ENCODE measurements at regions not wholly inside any gene's neighbourhood (a gene's known extent, or its start where the extent isn't known, plus 50 kb on each side); places are given as distances from the start of the nearest gene placed in this dataset.

GRCh38 chr14:98163873-98164272 lies 1108.1 kb downstream of the BCL11B start:
- ATAC-seq (replicated peaks in 1 of 4) (no peak), DNase-seq (no peak)
- ChIA-PET POLR2A (no interaction called here), CTCF (no interaction called here)
- Mint-ChIP-seq H3K4me3 (peak overlapping the region in 2 of 3 donors; percentile 54 to 80), H3K4me1 (peaks cover 72 to 90% (median 80%) of the 10 kb centered on the region in 3 donors), H3K27ac (peak overlapping the region; percentile 75 to 99), H3K27me3 (no peaks in the 10 kb centered on the region), H3K9me3 (peaks cover 0 to 2% (median 0%) of the 10 kb centered on the region in 3 donors), H3K36me3 (no peaks in the 10 kb centered on the region)
- Histone ChIP-seq H3K27ac (ENCODE audit: low read length) (no peak overlapping the region), H3K36me3 (ENCODE audit: control insufficient read depth in 2 of 2, extremely low read depth in 1 of 2, insufficient read depth in 1 of 2, low read length in 1 of 2) (peaks cover 0 to 5% of the 10 kb centered on the region in 2 donors), H3K4me3 (ENCODE audit: control insufficient read depth in 1 of 2, extremely low read depth in 1 of 2, low read length in 1 of 2) (no peak overlapping the region), H3K9me3 (no peaks in the 10 kb centered on the region), H3K27me3 (replicated peaks in 1 of 2; ENCODE audit: control insufficient read depth in 2 of 2, extremely low read depth in 1 of 2, insufficient read depth in 2 of 2, low read length in 1 of 2) (no peaks in the 10 kb centered on the region), H3K4me1 (ENCODE audit: control insufficient read depth in 1 of 2, extremely low read depth in 1 of 2, insufficient read depth in 2 of 2, low read length in 2 of 2) (peaks cover 43 to 57% of the 10 kb centered on the region in 2 experiments)
- 100% methylated on average over 1 of the region's 3 CpGs for WGBS (ENCODE audit: insufficient coverage)

GRCh38 chr14:98165976-98166375 lies 1106.0 kb downstream of the BCL11B start:
- ChIA-PET POLR2A (no interaction called here), CTCF (interaction anchor here in 1 of 2 donors (0.5 kb wide), 1 partner anchor 16 kb away, joined by 3 read pairs; no protein-coding TSS in a partner anchor)
- H3K36me3 ChIP-seq (ENCODE audit: control insufficient read depth in 2 of 2, extremely low read depth in 1 of 2, insufficient read depth in 1 of 2, low read length in 1 of 2), result peaks cover 0 to 5% of the 10 kb centered on the region in 2 donors
- peak overlapping the region in 1 of 3 donors; percentile 80 for H3K4me3 Mint-ChIP-seq
- H3K27me3 Mint-ChIP-seq, result no peaks in the 10 kb centered on the region
- H3K4me3 ChIP-seq (ENCODE audit: control insufficient read depth in 1 of 2, extremely low read depth in 1 of 2, low read length in 1 of 2), result no peak overlapping the region
- peaks cover 77 to 95% (median 90%) of the 10 kb centered on the region in 3 donors for H3K4me1 Mint-ChIP-seq
- H3K4me1 ChIP-seq (ENCODE audit: control insufficient read depth in 1 of 2, extremely low read depth in 1 of 2, insufficient read depth in 2 of 2, low read length in 2 of 2), result peaks cover 62 to 73% of the 10 kb centered on the region in 2 experiments
- H3K36me3 Mint-ChIP-seq, result peaks cover 3% of the 10 kb centered on the region
- peaks cover 0 to 5% (median 0%) of the 10 kb centered on the region in 3 donors for H3K9me3 Mint-ChIP-seq
- H3K9me3 ChIP-seq, result no peaks in the 10 kb centered on the region
- ATAC-seq (replicated peaks in 1 of 4), result no peak
- 100% methylated on average over 3 of the region's 9 CpGs for WGBS (ENCODE audit: insufficient coverage)
- H3K27ac ChIP-seq (ENCODE audit: low read length), result no peak overlapping the region
- no peaks in the 10 kb centered on the region for H3K27me3 ChIP-seq (replicated peaks in 1 of 2; ENCODE audit: control insufficient read depth in 2 of 2, extremely low read depth in 1 of 2, insufficient read depth in 2 of 2, low read length in 1 of 2)
- peak overlapping the region; percentile 30 to 99 for H3K27ac Mint-ChIP-seq
- no peak for DNase-seq

- Mint-ChIP-seq H3K9me3 (peaks cover 0 to 5% (median 0%) of the 10 kb centered on the region in 3 donors), H3K4me3 (peak overlapping the region; percentile 14 to 80 (median 47)), H3K27ac (peak overlapping the region; percentile 96 to 99), H3K4me1 (peaks cover 87 to 98% (median 98%) of the 10 kb centered on the region in 3 donors), H3K27me3 (no peaks in the 10 kb centered on the region), H3K36me3 (peaks cover 3% of the 10 kb centered on the region)
- ChIA-PET POLR2A (no interaction called here), CTCF (interaction anchor here in 1 of 2 donors (0.8 to 1.1 kb wide), 3 partner anchors 18 to 28 kb away, joined by 3 to 4 read pairs (median 3); no protein-coding TSS in a partner anchor)
- Histone ChIP-seq H3K9me3 (no peaks in the 10 kb centered on the region), H3K4me3 (ENCODE audit: control insufficient read depth in 1 of 2, extremely low read depth in 1 of 2, low read length in 1 of 2) (peak overlapping the region in 1 of 2 donors; percentile 32), H3K36me3 (ENCODE audit: control insufficient read depth in 2 of 2, extremely low read depth in 1 of 2, insufficient read depth in 1 of 2, low read length in 1 of 2) (peaks cover 0 to 5% of the 10 kb centered on the region in 2 donors), H3K4me1 (ENCODE audit: control insufficient read depth in 1 of 2, extremely low read depth in 1 of 2, insufficient read depth in 2 of 2, low read length in 2 of 2) (peaks cover 75 to 86% of the 10 kb centered on the region in 2 experiments), H3K27me3 (replicated peaks in 1 of 2; ENCODE audit: control insufficient read depth in 2 of 2, extremely low read depth in 1 of 2, insufficient read depth in 2 of 2, low read length in 1 of 2) (no peaks in the 10 kb centered on the region), H3K27ac (ENCODE audit: low read length) (peak overlapping the region; percentile 80)
- 57% methylated on average over 3 of the region's 10 CpGs for WGBS (ENCODE audit: insufficient coverage)
- ATAC-seq (replicated peaks in 1 of 4) (peak; percentile 20 to 45 (median 30)), DNase-seq (peak in 1 of 35 experiments; percentile 44)
These were observed 1104.7 kb downstream of the BCL11B start for GRCh38 chr14:98167275-98167674.

- H3K27ac ChIP-seq (ENCODE audit: low read length), result peak overlapping the region; percentile 80
- peak overlapping the region; percentile 13 to 80 (median 47) for H3K4me3 Mint-ChIP-seq
- H3K9me3 ChIP-seq, result no peaks in the 10 kb centered on the region
- H3K27ac Mint-ChIP-seq, result peak overlapping the region; percentile 96 to 99
- no peaks in the 10 kb centered on the region for H3K27me3 ChIP-seq (replicated peaks in 1 of 2; ENCODE audit: control insufficient read depth in 2 of 2, extremely low read depth in 1 of 2, insufficient read depth in 2 of 2, low read length in 1 of 2)
- H3K36me3 Mint-ChIP-seq, result peaks cover 3% of the 10 kb centered on the region
- CTCF ChIA-PET, result interaction anchor here in 1 of 2 donors (1.1 kb wide), 1 partner anchor 19 kb away, joined by 3 read pairs; no protein-coding TSS in a partner anchor
- H3K9me3 Mint-ChIP-seq, result peaks cover 0 to 5% (median 0%) of the 10 kb centered on the region in 3 donors
- H3K4me1 ChIP-seq (ENCODE audit: control insufficient read depth in 1 of 2, extremely low read depth in 1 of 2, insufficient read depth in 2 of 2, low read length in 2 of 2), result peaks cover 78 to 86% of the 10 kb centered on the region in 2 experiments
- peak overlapping the region in 1 of 2 donors; percentile 10 for H3K4me3 ChIP-seq (ENCODE audit: control insufficient read depth in 1 of 2, extremely low read depth in 1 of 2, low read length in 1 of 2)
- H3K4me1 Mint-ChIP-seq, result peaks cover 91 to 100% (median 99%) of the 10 kb centered on the region in 3 donors
- H3K27me3 Mint-ChIP-seq, result no peaks in the 10 kb centered on the region
- POLR2A ChIA-PET, result interaction anchor here in 1 of 2 donors (0.9 kb wide), 1 partner anchor 8 kb away, joined by 3 read pairs; no protein-coding TSS in a partner anchor
- peaks cover 0 to under 1% of the 10 kb centered on the region in 2 donors for H3K36me3 ChIP-seq (ENCODE audit: control insufficient read depth in 2 of 2, extremely low read depth in 1 of 2, insufficient read depth in 1 of 2, low read length in 1 of 2)
- peak; percentile 42 to 52 (median 44) for ATAC-seq (replicated peaks in 1 of 4)
- DNase-seq, result peak in 5 of 35 experiments; percentile 10 to 54 (median 29)
- 24% methylated on average over 9 of the region's 15 CpGs for WGBS (ENCODE audit: insufficient coverage)
These were observed 1104.3 kb downstream of the BCL11B start for GRCh38 chr14:98167705-98168104.

GRCh38 chr14:98168211-98168985 lies 1103.6 kb downstream of the BCL11B start:
- 35% methylated on average over 4 of the region's 5 CpGs for WGBS (ENCODE audit: insufficient coverage)
- Histone ChIP-seq H3K4me1 (ENCODE audit: control insufficient read depth in 1 of 2, extremely low read depth in 1 of 2, insufficient read depth in 2 of 2, low read length in 2 of 2) (peaks cover 80 to 88% of the 10 kb centered on the region in 2 experiments), H3K27me3 (replicated peaks in 1 of 2; ENCODE audit: control insufficient read depth in 2 of 2, extremely low read depth in 1 of 2, insufficient read depth in 2 of 2, low read length in 1 of 2) (no peaks in the 10 kb centered on the region), H3K9me3 (no peaks in the 10 kb centered on the region), H3K4me3 (ENCODE audit: control insufficient read depth in 1 of 2, extremely low read depth in 1 of 2, low read length in 1 of 2) (peak overlapping the region in 1 of 2 donors; percentile 38), H3K27ac (ENCODE audit: low read length) (peak overlapping the region; percentile 80), H3K36me3 (ENCODE audit: control insufficient read depth in 2 of 2, extremely low read depth in 1 of 2, insufficient read depth in 1 of 2, low read length in 1 of 2) (no peaks in the 10 kb centered on the region)
- H3K27ac Mint-ChIP-seq, result peak overlapping the region; percentile 96 to 99
- H3K9me3 Mint-ChIP-seq, result peaks cover 0 to 5% (median 0%) of the 10 kb centered on the region in 3 donors
- DNase-seq (peak in 1 of 35 experiments; percentile 40), ATAC-seq (replicated peaks in 1 of 4) (peak in 1 of 4 experiments; percentile 30)
- H3K4me1 Mint-ChIP-seq, result peaks cover 93 to 100% (median 99%) of the 10 kb centered on the region in 3 donors
- H3K4me3 Mint-ChIP-seq, result peak overlapping the region; percentile 11 to 80 (median 17)
- ChIA-PET POLR2A (interaction anchor here (0.7 to 0.9 kb wide), 3 partner anchors 9 to 23 kb away, joined by 3 to 4 read pairs (median 3); no protein-coding TSS in a partner anchor), CTCF (interaction anchor here (0.8 to 1.1 kb wide), 5 partner anchors 18 to 28 kb away, joined by 3 read pairs; no protein-coding TSS in a partner anchor)
- H3K36me3 Mint-ChIP-seq, result peaks cover 3% of the 10 kb centered on the region
- H3K27me3 Mint-ChIP-seq, result no peaks in the 10 kb centered on the region

- peaks cover 82 to 91% of the 10 kb centered on the region in 2 experiments for H3K4me1 ChIP-seq (ENCODE audit: control insufficient read depth in 1 of 2, extremely low read depth in 1 of 2, insufficient read depth in 2 of 2, low read length in 2 of 2)
- no peaks in the 10 kb centered on the region for H3K36me3 ChIP-seq (ENCODE audit: control insufficient read depth in 2 of 2, extremely low read depth in 1 of 2, insufficient read depth in 1 of 2, low read length in 1 of 2)
- Mint-ChIP-seq H3K27ac (peak overlapping the region; percentile 96 to 99), H3K4me1 (peaks cover 95 to 100% (median 100%) of the 10 kb centered on the region in 3 donors), H3K36me3 (peaks cover 3% of the 10 kb centered on the region), H3K4me3 (peak overlapping the region in 1 of 3 donors; percentile 80), H3K27me3 (no peaks in the 10 kb centered on the region), H3K9me3 (peaks cover 0 to 5% (median 0%) of the 10 kb centered on the region in 3 donors)
- H3K27me3 ChIP-seq (replicated peaks in 1 of 2; ENCODE audit: control insufficient read depth in 2 of 2, extremely low read depth in 1 of 2, insufficient read depth in 2 of 2, low read length in 1 of 2), result no peaks in the 10 kb centered on the region
- ATAC-seq (replicated peaks in 1 of 4), result no peak
- no peaks in the 10 kb centered on the region for H3K9me3 ChIP-seq
- DNase-seq, result no peak
- POLR2A ChIA-PET, result interaction anchor here (0.5 to 0.7 kb wide), 3 partner anchors 18 to 487 kb away, joined by 3 to 5 read pairs (median 4); no protein-coding TSS in a partner anchor
- CTCF ChIA-PET, result interaction anchor here (0.6 to 1.1 kb wide), 5 partner anchors 17 to 1293 kb away, joined by 3 to 8 read pairs (median 3); no protein-coding TSS in a partner anchor
- no peak overlapping the region for H3K4me3 ChIP-seq (ENCODE audit: control insufficient read depth in 1 of 2, extremely low read depth in 1 of 2, low read length in 1 of 2)
- peak overlapping the region; percentile 80 for H3K27ac ChIP-seq (ENCODE audit: low read length)
These were observed 1102.8 kb downstream of the BCL11B start for GRCh38 chr14:98169170-98169587.
